Psoas muscle (tissue), 7 donors: ENCODE measurements at regions not wholly inside any gene's neighbourhood (a gene's known extent, or its start where the extent isn't known, plus 50 kb on each side); places are given as distances from the start of the nearest gene placed in this dataset.

Experiments used
- ATAC-seq, 4 donors: fragments of 200-7000 bp; cut with Tn5 transposase; one replicate each; pipeline ENCODE4 v1.9.1; 2020; ENCODE audit warnings: moderate library complexity in 3 of 4, mild to moderate bottlenecking in 2 of 4
- DNase-seq, 2 donors: peaks; one replicate each; pipeline ENCODE4 v3.0.0-alpha.2; 2020
- H3K27ac ChIP-seq: fragments of 200-600 bp; one replicate; pipeline ENCODE4 v1.8.0; 2022
- H3K27me3 ChIP-seq, 3 donors: fragments of 200-600 bp in 1 of 3; one replicate each; pipeline versions ENCODE4 v1.6.1 to v1.8.0; 2013 to 2022; ENCODE audit warnings: low read length in 2 of 3, mild to moderate bottlenecking in 2 of 3, moderate library complexity in 1 of 3; ENCODE audit not compliant: insufficient read depth in 3 of 3
- H3K36me3 ChIP-seq, 2 donors: fragments of 200-600 bp in 1 of 2; one replicate each; pipeline versions ENCODE4 v1.6.1 to v1.8.0; 2013 to 2022; ENCODE audit warnings: low read depth in 1 of 2, mild to moderate bottlenecking in 1 of 2, moderate library complexity in 1 of 2; ENCODE audit not compliant: insufficient read depth in 1 of 2
- H3K4me1 ChIP-seq: fragments of 200-600 bp; one replicate; pipeline ENCODE4 v1.8.0; 2022
- H3K4me3 ChIP-seq: fragments of 200-600 bp; one replicate; pipeline ENCODE4 v1.8.0; 2022; ENCODE audit warnings: mild to moderate bottlenecking
- H3K9me3 ChIP-seq: fragments of 200-600 bp; one replicate; pipeline ENCODE4 v1.8.0; 2022
- CTCF ChIP-seq: fragments of 200-600 bp; IDR thresholded peaks from one replicate; pipeline ENCODE4 v1.8.0; 2022; ENCODE audit warnings: antibody characterized with exemption
- WGBS, 3 donors: extraction: QIAGEN DNeasy Blood & Tissue Kit; methylation state at CpG; one replicate each; pipeline versions ENCODE4 v1.1.6 to v1.1.7; 2013; 5-methylcytosine and 5-hydroxymethylcytosine counted together
- intact Hi-C, 2 donors: fragments of 100-400 bp; cut with DNase I; formaldehyde crosslinking; loops; one replicate each; pipeline versions ENCODE4 v1.11.0 to v1.14.2; 2022
- donor health status: healthy with polysubstance abuse.
- donor health status: DM: no; HTN: no; CAD: no; lungs with moderate emphysema.
- donor health status: Bipolar disorder and iron deficiency.
- donor health status: healthy.
- donor health status: DM: yes; HTN: yes; CAD: no.
- donor health status: DM: no; HTN: no; CAD: no.
- donor health status: DM: yes; HTN: yes; CAD: no.

- no peaks in the 10 kb centered on the region for H3K4me1 ChIP-seq
- intact Hi-C loops, result no loop called here
Measured at GRCh38 chr18:28287146-28287545, 110.2 kb upstream of the CDH2 start.

GRCh38 chr18:28284132-28284531 is 107.2 kb upstream of the CDH2 start:
- WGBS, 3 donors, result 75 to 90% (median 77%) methylated on average over 5 of the region's 5 CpGs
- H3K9me3 ChIP-seq, result no peaks in the 10 kb centered on the region

More at GRCh38 chr18:28287146-28287545, 110.2 kb upstream of the CDH2 start:
- DNase-seq, result no peak
- TF ChIP-seq CTCF, result no peak
- H3K4me3 ChIP-seq, result no peak overlapping the region
- H3K27me3 ChIP-seq, result no peaks in the 10 kb centered on the region
- ATAC-seq, result no peak
- H3K9me3 ChIP-seq, result no peaks in the 10 kb centered on the region
- H3K36me3 ChIP-seq, result no peaks in the 10 kb centered on the region
- H3K27ac ChIP-seq, result no peak overlapping the region

GRCh38 chr18:28281400-28281799 is 104.5 kb upstream of the CDH2 start:
- Histone ChIP-seq H3K36me3 (no peaks in the 10 kb centered on the region), H3K9me3 (no peaks in the 10 kb centered on the region), H3K27me3 (no peaks in the 10 kb centered on the region), H3K4me3 (no peak overlapping the region), H3K4me1 (no peaks in the 10 kb centered on the region), H3K27ac (no peak overlapping the region)
- WGBS, 3 donors, result 48 to 58% (median 52%) methylated on average over 2 of the region's 2 CpGs
- DNase-seq (no peak), ATAC-seq (no peak)
- no peak for TF ChIP-seq CTCF
- intact Hi-C loops, result no loop called here

More at GRCh38 chr18:28284132-28284531, 107.2 kb upstream of the CDH2 start:
- TF ChIP-seq CTCF, result no peak
- DNase-seq (no peak), ATAC-seq (no peak)
- no peak overlapping the region for H3K4me3 ChIP-seq
- H3K27ac ChIP-seq, result no peak overlapping the region
- H3K4me1 ChIP-seq, result no peaks in the 10 kb centered on the region
- no peaks in the 10 kb centered on the region for H3K27me3 ChIP-seq
- H3K36me3 ChIP-seq, result no peaks in the 10 kb centered on the region
- intact Hi-C loops, result no loop called here

- no peak for TF ChIP-seq CTCF
- WGBS, 3 donors, result 71 to 73% (median 72%) methylated on average over 2 of the region's 2 CpGs
- no peak for DNase-seq
Measured at GRCh38 chr18:28269750-28270149, 92.8 kb upstream of the CDH2 start.

DNA sequence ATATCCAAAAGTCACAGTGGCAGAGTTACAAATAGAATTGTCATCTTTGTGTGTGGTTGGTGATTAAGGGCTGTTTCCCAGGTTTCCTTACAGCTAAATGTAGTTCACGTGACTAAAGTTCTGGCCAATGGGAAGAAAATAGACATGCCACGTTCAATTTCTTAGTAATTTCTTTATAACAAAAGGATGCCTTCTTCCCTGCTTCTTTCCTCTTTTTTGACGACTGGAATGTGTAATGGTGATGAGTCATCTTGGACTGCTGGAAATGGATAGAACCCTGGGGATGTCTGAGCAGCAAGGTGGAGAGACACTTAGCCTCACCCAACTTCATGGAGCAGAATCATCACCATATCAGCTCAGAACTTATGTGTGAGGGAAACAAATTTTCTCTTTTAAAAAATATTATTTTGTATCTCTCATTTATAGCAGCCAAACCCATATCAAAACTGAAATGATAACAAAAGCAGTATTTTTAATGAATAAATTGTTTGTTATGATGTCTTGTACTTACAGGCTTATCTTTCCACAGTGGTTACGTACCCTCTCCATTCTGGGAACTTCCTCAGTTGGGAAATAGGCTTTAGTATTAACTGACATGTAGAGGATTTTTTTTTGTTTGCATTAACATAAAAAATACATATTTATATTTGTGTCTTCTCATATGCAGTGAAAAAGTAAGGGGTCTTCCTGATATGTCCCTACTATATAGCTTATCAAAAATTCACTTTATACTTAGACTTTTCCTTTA is 91.1 kb upstream of the CDH2 start:
- Histone ChIP-seq H3K9me3 (no peaks in the 10 kb centered on the region), H3K27me3 (no peaks in the 10 kb centered on the region), H3K4me3 (no peak overlapping the region), H3K27ac (no peak overlapping the region), H3K4me1 (no peaks in the 10 kb centered on the region), H3K36me3 (no peaks in the 10 kb centered on the region)
- ATAC-seq (no peak), DNase-seq (no peak)
- intact Hi-C loops, result no loop called here
- TF ChIP-seq CTCF, result no peak
- WGBS, 3 donors, result 60 to 63% (median 60%) methylated on average over 4 of the region's 4 CpGs

More at GRCh38 chr18:28269750-28270149, 92.8 kb upstream of the CDH2 start:
- Histone ChIP-seq H3K4me3 (no peak overlapping the region), H3K9me3 (no peaks in the 10 kb centered on the region), H3K4me1 (no peaks in the 10 kb centered on the region), H3K36me3 (no peaks in the 10 kb centered on the region), H3K27me3 (no peaks in the 10 kb centered on the region), H3K27ac (no peak overlapping the region)
- no peak for ATAC-seq
- intact Hi-C loops, result no loop called here
